HG02973 (cell line): ENCODE measurements at regions not wholly inside any gene's neighbourhood (a gene's known extent, or its start where the extent isn't known, plus 50 kb on each side); places are given as distances from the start of the nearest gene placed in this dataset.

Source experiments
- ATAC-seq: cut with Tn5 transposase; IDR thresholded peaks from one replicate; pipeline ENCODE4 v1.9.1; 2021; ENCODE audit warnings: moderate library complexity; ENCODE audit not compliant: unreplicated experiment

DNA sequence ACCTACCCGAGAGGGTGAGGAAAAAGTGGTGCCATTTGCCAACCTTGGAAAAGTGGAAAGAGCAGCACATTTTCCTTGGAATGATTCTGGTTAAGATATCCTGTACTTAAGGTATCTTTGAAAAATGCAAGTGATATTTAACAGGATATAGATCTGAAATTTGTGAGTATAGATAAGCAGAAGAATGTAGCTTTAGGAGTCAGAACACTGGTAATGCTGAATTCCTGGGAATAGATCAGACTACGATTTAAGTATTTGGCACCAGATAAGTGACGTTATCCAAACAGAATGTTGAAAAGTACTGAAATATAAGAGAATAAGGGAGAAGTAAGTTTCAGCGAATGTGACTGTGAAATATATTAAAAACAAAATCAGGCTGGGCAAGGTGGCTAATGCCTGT lies 210.1 kb downstream of the PCDH7 start:
- ATAC-seq, result no peak

DNA sequence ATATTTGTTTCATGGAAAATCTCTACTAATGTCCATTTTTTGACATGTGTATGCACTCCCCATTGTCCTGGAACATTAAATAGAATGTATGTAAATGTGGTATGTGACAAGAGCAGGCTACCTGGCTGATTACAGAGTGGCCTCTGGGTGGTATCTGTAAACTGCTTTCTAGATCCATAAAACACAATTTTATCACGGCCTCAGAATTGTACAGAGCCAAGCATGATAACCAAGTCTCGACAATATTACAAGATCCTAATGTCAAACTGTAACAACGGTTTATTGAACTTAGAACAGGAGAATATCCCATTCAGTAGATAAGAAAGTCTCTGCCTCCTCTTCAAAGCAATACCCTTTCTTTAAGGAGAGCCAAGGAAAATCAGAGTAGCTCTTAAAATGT lies 212.4 kb downstream of the PCDH7 start:
- ATAC-seq, result no peak

DNA sequence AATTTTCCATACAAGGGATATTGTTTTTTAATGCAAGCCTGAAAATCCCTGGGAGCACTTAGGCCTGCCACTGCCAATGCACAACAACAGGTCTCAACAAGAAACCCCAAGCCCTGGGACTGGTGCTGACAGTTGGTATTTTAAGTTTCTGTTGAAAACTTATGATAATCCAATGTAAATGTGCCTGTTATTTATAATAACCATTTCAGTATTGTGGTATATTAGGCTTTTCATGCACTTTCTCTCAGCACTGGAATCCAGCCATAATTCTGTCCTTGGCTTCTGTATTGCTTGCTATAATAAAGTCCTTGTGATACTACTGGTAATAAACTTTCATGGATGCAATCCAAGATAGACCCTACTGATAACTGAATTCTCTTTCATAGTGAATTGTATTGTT lies 218.9 kb downstream of the PCDH7 start:
- no peak for ATAC-seq

DNA sequence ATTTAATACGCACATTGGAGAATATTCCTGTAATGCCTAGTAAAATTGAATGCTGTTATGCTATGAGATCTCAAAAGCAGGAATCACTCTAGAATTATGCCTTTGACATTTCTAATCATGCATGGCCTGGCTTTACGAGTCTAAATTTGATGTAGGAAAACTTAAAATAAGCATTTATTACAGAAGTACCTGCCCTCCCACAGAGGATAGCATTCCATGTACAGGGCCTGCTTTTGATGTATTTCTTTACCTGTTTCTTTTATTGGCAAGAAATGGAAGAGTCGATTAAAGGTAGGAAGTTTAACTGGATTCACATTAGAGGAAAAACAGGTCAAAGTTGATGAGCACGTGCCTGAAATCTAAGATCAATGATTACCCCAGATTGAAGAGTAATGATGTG lies 219.5 kb downstream of the PCDH7 start:
- ATAC-seq, result no peak

DNA sequence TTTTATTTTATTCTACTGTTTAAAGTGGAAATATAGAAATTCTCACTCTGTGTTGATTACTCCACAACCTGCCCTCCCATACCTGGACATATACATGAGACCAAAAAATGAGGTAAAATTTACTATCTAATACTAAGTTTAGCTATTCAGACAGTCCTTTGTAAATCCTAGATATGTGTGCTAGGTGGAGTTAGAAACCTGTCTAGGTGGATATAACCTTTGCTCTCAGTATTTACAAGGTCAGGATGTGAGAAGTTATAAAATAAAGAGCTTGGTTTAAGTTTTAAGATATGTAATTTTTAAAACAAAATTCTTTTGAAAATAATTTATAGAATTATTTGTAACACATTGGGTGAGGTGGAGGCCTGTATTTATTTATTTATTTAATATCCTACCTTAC lies 221.5 kb downstream of the PCDH7 start:
- no peak for ATAC-seq

DNA sequence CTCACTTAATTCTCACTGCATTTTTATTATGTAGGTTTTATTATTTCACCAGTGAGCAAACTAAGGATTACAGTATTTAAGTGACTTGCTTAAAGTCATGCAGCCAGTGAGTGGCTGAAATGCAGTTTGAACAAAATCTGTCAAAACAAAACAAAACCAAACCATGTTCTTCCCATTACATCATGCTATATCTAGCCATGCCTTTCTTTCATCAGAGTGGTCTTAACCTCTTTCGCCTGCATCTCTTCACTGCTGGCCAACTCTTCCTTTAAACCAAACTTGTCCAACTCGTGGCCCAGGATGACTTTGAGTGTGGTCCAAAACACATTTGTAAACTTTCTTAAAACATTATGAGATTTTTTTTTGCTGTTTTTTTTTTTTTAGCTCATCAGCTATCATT lies 223.2 kb downstream of the PCDH7 start:
- ATAC-seq, result no peak

DNA sequence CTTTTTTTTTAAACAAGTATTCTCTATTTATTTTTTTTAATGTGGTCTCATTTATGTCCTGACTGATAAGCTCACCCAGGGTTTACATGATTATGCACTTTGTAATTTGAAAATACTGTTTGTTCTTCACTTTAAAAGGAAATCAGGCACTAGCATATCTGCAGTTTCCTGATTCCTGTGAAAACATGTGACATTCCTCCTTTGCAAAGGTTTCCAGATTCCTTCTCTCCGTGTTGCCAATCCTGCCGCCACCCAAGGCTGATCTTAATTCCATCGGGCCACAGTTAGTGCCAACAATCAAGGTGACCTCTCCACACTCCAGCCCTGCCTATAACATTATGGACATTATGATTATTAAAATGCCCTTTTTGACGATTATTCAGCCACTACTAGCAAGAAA lies 225.4 kb downstream of the PCDH7 start:
- ATAC-seq, result no peak

DNA sequence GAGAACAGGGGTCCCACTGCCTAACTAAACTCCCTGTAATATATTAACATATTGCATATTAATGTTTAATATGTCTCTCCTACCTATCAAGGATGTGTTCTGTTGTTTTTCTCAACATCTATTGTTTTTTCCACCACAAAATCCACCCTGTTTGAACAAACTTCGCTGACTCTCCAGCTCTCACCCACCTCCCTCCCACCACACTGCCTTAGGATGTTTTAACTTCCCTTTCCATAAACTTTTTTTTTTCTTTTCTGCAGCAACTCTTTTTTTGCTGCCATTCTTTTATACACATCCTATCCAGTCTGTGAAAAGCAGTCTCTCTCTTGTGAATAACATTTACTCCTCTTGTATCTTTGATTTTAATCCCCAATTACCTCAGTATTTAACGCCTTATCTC lies 226.1 kb downstream of the PCDH7 start:
- no peak for ATAC-seq

DNA sequence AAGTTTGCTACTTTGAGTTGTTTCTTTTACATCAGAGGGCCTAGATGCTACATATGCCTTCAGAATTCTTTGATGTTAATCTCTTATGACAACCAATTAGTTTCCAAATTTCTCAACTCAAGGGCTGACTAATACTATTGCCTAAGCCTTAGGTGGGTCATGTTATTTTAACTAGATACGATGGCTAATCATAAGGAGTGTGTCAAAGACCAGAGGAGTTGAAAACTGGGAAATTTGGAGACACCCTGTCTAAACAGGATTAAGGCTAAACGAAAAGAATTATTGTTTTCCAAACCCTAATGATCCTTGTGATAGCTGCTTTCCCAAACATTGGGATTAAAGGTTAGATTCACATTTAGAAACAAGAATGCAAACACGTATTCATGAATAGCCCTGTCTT lies 228.5 kb downstream of the PCDH7 start:
- no peak for ATAC-seq

DNA sequence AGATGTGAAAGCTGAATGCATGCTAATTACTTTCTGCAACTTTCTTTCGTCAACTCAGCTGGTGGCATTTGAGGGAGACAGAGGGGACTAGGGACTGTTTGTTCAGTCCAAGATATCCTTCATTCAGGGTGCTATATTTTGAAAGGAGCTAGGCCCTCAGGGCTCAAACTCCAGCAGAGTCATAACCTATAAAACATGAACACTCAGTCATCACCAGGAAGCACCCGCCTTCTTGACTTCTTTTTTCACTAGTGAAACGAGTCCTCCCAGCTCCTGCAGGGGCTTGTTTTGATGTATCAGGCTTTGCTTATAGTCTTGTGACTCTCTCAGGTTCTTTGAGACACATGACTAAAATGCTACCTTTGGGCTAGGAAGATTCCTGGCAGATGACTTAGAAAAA lies 230.6 kb downstream of the PCDH7 start:
- no peak for ATAC-seq

DNA sequence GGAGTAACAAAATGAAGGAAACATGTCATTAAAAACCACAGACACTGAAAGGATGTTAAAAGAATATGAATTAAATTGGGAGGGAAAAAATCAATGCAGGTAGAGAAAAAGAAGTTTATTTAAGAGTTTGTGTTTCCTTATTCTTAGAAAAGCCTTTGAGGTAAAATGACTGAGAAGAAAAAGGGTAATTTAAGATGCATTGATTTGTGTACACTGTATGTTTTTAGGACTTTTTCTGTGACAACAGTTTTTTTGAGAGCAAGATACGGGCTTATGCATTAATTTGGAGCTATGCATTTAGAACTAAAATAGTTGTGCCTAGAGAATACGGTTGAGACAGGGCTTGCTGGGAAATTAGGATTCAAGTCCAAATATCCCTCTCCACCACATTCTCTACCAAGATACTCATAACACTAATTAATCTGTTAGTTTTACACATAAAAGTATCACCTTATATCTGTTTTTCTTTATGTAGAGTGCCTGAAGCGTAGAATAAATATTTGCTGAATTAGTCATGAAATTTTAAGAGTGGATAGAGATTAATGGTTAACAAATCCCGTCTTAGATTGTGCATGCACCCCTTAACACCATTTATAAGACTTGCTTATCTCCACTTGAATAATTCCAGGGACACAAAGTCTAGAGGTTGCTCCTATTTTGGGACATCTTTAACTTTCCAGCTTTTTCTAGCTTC lies 232.5 kb downstream of the PCDH7 start:
- no peak for ATAC-seq

DNA sequence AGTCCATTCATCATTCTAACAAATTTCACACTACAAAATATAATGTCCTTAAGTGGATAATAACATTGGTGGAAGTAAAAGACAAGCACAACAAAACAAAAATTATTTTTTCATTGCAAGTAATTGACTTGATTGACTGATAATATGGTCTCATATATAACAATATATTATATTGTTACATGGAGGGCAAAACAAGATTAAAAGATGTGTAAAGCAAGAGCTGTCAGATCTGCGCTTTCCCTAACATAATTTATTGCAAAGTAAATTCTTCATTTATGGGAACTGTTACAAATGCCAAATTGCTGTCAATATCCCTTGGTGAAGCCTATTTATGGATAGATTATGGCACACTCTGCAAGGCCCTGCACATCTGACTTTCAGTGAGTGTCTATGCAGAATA lies 233.6 kb downstream of the PCDH7 start:
- ATAC-seq, result no peak

DNA sequence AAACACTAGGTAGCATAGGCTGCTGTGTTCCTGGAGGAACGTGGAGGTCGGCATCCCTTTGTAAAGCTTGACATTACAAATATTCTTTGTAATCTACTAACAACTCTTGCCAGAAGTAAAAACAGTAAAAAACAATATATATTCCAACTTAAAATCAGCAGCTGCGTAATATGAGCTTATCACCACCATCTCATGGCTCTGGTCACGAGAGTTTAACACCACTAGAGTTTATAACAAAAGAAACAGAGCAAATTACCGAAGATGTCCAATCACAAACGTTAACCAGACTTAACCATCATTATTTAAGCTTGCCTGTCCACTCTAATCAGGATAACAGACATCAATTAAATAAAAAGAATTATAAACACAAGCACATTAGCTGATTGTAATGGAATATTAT lies 236.7 kb downstream of the PCDH7 start:
- ATAC-seq, result no peak

DNA sequence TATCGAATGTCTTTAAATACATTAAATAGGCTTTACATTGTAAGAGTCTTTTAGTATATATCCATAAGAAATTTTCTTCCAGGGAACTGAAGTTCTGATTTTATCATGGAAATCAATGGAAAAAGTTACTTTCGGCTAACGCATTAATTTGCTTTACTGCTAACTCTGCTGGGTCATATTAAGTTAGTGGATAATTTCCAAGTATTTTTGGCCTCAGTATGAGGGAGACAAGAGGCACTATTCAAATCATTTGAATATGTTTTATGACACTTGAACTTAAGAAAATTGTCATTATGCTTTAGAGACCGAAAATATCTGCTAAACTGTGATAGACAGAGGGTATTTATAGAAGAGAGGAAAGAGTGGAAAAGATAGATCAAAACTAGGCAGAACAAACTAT lies 237.5 kb downstream of the PCDH7 start:
- no peak for ATAC-seq

DNA sequence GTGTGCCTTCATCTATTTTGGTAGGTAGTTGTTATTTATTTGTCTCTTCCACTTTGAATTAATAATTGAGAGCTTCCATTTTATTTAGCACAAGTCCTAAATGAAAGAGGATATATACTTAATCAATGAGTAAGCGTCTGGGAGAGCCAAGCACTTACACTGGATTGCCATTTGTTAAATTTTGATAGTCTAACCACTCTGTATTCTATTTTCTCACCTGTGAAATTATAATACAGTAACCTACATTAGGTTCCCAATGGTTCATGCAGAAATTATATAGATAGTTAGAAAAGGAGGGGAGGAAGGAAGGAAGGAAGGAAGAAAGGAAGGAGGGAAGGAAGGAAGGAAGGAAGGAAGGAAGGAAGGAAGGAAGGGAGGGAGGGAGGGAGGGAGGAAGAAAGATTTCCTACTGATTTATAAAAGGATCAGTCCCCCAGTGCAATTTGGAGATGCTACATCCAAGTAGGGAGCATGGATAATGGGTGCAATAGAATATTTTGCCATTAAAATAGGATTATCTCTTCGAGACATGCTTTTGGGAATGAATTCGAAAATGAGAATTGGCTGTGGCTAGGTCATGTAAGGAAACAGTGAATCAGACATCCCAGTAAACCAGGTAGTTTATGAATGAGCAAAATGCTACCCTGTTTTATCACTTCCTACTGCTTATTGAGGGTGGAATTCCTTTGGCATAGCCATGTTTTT lies 239.8 kb downstream of the PCDH7 start:
- ATAC-seq, result no peak

DNA sequence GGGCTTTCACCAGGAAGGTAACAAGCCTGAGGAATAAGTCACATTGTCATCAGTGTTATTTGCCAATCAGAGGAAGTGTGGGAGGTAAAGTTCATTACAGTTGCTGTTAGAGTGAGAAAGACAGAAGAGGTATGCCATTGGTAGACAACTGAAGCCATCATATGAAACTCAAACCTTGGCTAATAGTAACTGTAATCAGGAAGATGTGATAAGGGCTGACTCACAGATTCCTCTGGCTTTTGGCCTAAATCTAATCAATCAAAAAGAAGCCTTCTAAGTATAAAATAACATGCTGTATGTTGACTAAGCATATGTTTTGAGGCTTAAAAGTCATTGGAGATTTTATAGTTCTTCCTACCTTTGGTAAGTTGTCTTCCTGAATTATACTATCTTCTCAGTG lies 242.8 kb downstream of the PCDH7 start:
- no peak for ATAC-seq

DNA sequence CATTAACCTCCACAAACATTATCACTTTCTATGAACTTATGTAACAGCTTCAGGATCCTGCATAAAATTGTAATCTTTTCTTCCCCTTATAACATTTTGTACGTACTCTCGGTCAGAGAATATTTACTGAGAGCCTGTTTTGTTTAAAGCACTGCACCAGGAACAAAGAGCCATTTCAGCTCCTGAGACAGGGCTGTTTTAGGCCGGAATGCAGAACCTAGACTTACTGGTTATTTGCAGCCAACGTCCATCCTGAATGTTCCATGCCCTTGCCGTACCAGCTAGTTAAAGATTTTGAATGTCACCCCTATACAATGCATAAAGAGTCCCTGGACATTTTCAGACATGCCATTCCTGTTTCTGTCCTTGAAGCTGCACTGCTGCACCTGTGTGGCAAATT lies 248.8 kb downstream of the PCDH7 start:
- ATAC-seq, result no peak

DNA sequence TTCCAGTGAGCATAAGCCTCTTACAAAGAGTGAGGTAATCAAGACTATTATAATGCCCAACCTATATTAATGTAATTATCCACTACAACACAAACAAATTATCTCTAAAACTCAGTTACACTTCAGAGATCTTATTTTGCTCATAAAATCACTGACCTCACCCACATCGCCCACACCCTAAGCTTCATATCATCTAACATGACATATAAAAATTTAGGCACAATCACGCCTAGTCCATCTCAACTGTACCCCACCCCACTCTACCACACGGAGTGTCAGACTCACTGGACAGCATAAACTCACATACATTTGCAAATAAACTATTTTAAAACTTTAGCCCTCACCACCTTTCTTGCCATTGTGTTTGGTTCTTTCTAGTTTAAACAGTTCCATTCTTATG lies 252.4 kb downstream of the PCDH7 start:
- no peak for ATAC-seq

DNA sequence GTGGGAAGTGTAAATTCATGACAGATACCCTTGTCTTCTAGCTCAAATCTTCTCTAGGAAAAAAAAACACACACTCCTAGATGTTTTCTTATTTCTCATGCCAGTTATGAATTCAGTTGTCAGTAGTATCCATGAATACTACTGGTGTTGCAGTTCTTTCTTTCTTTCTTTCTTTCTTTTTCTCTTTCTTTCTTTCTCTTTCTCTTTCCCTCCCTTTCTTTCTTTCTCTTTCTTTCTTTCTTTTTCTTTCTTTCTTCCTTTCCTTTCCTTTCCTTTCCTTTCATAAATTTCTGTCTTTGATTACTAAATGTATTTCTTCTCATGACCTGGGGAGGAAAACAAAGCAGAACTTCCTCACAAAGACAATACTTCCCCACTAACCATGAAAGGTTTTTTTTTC lies 253.8 kb downstream of the PCDH7 start:
- no peak for ATAC-seq

DNA sequence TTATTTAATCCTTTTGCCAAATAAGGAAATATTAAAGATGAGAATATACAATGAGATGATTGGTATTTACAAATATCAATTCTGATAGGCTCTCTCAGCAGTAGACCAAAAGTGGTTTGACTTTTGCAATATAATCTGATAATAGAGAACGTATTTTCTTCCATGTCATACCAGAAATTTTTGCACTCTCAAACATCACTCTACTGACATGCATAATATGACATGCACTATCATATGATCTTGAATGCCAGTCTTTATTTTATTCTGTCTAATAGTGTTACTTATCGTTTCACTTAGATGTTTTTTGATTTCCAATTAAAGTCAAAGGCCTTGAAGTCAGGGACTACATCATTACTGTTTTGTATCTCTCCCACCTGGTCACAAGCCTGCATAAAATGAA lies 259.2 kb downstream of the PCDH7 start:
- ATAC-seq, result no peak

DNA sequence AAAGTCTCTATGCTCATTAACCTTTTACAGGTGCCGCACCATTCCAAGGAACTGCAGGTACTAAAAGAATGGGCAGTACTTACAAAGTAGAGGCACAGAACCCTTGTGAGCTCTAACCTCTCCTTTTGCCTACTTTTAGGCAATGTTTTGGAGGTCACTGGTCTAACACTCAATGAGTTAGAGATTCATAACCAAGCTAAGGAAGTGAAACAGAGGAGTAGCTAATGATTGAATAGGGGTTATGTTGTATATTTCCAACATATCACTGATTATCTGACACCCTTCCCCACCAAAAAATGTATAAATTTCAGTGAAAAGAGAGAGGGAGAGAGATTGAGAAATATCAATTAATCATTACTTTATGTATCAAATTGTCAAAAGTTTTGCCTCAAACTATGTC lies 269.3 kb downstream of the PCDH7 start:
- ATAC-seq, result no peak

DNA sequence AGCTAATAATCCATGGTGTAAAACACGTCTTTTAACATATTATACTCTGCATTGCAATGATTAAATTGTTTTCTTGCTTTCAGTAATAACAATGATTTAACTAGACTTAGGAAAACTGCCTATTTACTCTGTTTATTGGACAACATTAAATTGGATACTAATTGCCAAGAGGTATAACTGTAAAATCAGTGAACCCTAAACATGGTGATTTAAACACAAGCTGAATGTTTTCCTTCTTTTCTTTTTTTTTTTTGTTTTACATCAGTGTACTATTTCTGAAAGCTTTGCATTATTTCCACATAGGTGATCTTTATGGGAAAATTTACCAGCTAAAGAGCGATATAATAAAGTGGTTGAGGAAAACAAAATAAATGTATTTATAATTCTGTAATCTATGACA lies 276.7 kb downstream of the PCDH7 start:
- ATAC-seq, result no peak

DNA sequence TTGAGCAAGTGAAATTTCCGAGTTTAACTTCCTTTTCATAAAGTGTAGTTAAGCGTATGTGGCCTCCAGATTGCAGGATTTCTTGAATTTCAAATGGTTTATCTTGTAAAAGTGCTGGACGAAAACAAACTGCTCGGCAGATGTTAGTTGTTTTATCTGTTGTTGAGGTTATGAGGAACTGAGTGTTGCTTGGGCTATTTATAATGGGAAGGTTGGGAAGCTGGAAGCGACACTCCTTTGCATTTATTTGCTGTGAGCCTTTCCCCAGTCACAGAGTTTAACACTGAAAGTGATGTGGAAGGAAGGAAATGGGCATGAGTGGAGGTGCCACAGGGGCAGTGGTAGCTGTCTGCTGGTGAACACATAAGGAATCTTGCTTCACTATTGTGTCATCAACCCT lies 284.9 kb downstream of the PCDH7 start:
- no peak for ATAC-seq
